Mesendoderm (in vitro differentiated cells): ENCODE measurements at regions not wholly inside any gene's neighbourhood (a gene's known extent, or its start where the extent isn't known, plus 50 kb on each side); places are given as distances from the start of the nearest gene placed in this dataset.
"Not testable (repeated sequence)": the region's sequence is repeated elsewhere in the genome, so short reads cannot be mapped to it uniquely, and the experiment has no call there.

Experiments used
- DNase-seq: peaks from one replicate; pipeline ENCODE4 v3.0.0; 2013
- H2AK5ac ChIP-seq: 2 replicates; pipeline ENCODE4 v1.6.1; 2013; ENCODE audit warnings: low read length, inconsistent platforms
- H2BK120ac ChIP-seq: 2 replicates; pipeline ENCODE4 v1.6.1; 2013; ENCODE audit warnings: low read depth, mild to moderate bottlenecking, low read length, moderate library complexity, mixed read lengths
- H2BK15ac ChIP-seq: replicated peaks from 2 replicates; pipeline ENCODE4 v1.6.1; 2013; ENCODE audit warnings: low read depth, mild to moderate bottlenecking, moderate library complexity
- H2BK5ac ChIP-seq: 2 replicates; pipeline ENCODE4 v1.6.1; 2013; ENCODE audit warnings: low read length, inconsistent platforms
- H3K18ac ChIP-seq: 2 replicates; pipeline ENCODE4 v1.6.1; 2013; ENCODE audit warnings: mild to moderate bottlenecking, low read length, mixed read lengths
- H3K23ac ChIP-seq: one replicate; pipeline ENCODE4 v1.6.1; 2013; ENCODE audit warnings: low read length
- H3K27ac ChIP-seq: 2 replicates; pipeline ENCODE4 v1.5.1; 2013; ENCODE audit warnings: low read depth, mild to moderate bottlenecking, inconsistent platforms, low read length, moderate library complexity
- H3K27me3 ChIP-seq: 2 replicates; pipeline ENCODE4 v1.6.1; 2013; ENCODE audit warnings: low read length, control low read depth, mild to moderate bottlenecking, inconsistent platforms; ENCODE audit not compliant: insufficient read depth, poor library complexity
- H3K36me3 ChIP-seq: 2 replicates; pipeline ENCODE4 v1.6.1; 2013; ENCODE audit warnings: low read length, inconsistent platforms; ENCODE audit not compliant: control insufficient read depth, insufficient read depth
- H3K4ac ChIP-seq: one replicate; pipeline ENCODE4 v1.6.1; 2013; ENCODE audit warnings: low read depth, mild to moderate bottlenecking, low read length, moderate library complexity
- H3K4me1 ChIP-seq: 2 replicates; pipeline ENCODE4 v1.6.1; 2013; ENCODE audit warnings: low read depth, low read length, inconsistent platforms; ENCODE audit not compliant: control insufficient read depth
- H3K4me2 ChIP-seq: 2 replicates; pipeline ENCODE4 v1.6.1; 2013; ENCODE audit warnings: low read length
- H3K4me3 ChIP-seq: 2 replicates; pipeline ENCODE4 v1.5.1; 2013; ENCODE audit warnings: mild to moderate bottlenecking, low read length
- H3K56ac ChIP-seq: one replicate; pipeline ENCODE4 v1.6.1; 2013; ENCODE audit warnings: low read length
- H3K79me1 ChIP-seq: 2 replicates; pipeline ENCODE4 v1.6.1; 2013; ENCODE audit warnings: low read length, inconsistent platforms
- H3K79me2 ChIP-seq: 2 replicates; pipeline ENCODE4 v1.6.1; 2013; ENCODE audit warnings: mild to moderate bottlenecking, low read length; ENCODE audit not compliant: control insufficient read depth, insufficient read depth
- H3K9ac ChIP-seq: 2 replicates; pipeline ENCODE4 v1.6.1; 2013; ENCODE audit warnings: low read length, inconsistent platforms
- H4K5ac ChIP-seq: one replicate; pipeline ENCODE4 v1.6.1; 2013; ENCODE audit warnings: low read length
- H4K8ac ChIP-seq: one replicate; pipeline ENCODE4 v1.6.1; 2013; ENCODE audit warnings: low read depth, mild to moderate bottlenecking, control low read depth, low read length, moderate library complexity
- whole genome bisulfite sequencing: extraction: QIAGEN DNeasy Blood & Tissue Kit; methylation state at CpG from one replicate; pipeline ENCODE4 v1.1.7; 2013; ENCODE audit warnings: low lambda C conversion rate, missing lambda C conversion rate; ENCODE audit not compliant: insufficient coverage; ENCODE audit errors: extremely low coverage; 5-methylcytosine and 5-hydroxymethylcytosine counted together

DNA sequence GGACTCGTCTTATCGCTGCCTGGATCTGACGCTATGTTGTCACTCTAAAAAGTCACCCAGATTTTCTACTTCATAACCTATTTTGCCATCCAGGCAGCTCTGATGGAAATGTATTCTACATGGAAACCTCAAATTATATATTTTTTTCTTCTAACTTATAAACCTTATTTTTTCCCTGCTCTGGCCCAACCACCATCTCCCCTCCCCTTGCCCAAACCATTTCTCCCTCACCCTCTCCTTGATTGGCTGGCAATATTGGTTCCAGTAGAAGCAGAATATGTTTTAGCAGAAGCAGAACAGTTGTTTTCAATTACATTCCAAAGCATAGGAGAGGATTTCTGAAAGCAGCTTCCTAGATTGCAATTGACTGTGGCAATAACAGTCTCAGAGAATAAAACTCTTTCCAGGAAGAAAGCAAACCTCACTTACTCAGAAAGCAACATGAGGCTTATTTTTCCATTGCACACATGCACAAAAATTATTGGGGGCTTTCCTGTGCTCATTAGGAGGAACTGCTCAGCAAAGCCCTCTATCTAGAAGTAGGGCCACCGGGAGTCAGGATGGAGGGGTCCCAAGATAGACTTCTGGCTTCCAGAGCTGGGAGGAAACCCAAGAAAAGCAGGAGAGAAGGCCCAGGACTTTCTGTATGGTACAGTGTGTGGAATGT, 191.8 kb downstream of the ESM1 start:
- Histone ChIP-seq H2BK120ac (no peak overlapping the region), H4K8ac (no peak overlapping the region), H2AK5ac (no peak overlapping the region), H3K79me2 (no peaks in the 10 kb centered on the region), H3K4me3 (no peak overlapping the region), H3K23ac (no peak overlapping the region), H3K56ac (no peak overlapping the region), H3K27ac (no peak overlapping the region), H3K4me2 (no peak overlapping the region), H2BK15ac (no peak overlapping the region), H3K4ac (no peak overlapping the region), H3K27me3 (no peaks in the 10 kb centered on the region), H3K36me3 (no peaks in the 10 kb centered on the region), H3K79me1 (no peaks in the 10 kb centered on the region), H2BK5ac (no peak overlapping the region), H4K5ac (no peak overlapping the region), H3K9ac (no peak overlapping the region), H3K18ac (no peak overlapping the region), H3K4me1 (no peaks in the 10 kb centered on the region)
- WGBS, result no CpG with 5 or more reads among the region's 4 CpGs
- DNase-seq, result no peak

DNA sequence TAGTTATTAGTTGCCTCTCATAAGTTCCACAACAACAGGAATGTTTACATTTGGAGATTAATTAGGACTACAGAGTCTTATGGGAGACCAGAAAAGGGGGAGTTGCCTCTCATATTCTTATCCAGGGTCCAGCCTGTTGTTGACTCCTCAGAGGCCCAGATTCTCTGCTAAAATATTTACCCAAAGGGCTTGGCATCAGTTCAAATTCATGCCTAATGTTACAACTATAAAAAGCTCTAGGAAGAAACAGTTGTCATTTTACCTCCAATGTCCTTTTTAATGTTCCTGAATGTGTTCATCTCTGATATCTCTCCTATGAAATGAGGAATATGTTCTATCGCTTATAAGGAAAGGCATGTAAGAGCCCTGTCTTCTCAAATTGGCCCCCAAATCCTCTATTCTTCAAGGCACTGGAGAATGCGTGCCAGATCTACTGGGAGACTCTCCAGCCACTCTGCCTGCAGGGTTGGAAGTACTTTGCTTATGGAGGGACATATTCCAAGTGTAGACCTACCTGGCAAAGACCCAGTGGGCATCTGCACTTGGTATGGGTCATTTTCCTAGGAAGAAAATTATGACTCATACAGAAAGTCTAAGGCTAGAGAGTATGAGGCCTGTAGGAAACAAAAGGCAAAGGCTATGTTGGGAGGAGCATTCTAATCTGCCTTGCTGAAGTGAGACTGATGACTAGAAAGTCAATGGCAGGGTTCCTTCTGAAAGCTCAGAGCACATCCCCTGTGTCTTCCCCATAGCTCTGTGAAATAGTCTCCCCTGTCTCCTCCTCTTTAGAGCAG, 192.6 kb downstream of the ESM1 start:
- Histone ChIP-seq H2BK15ac (no peak overlapping the region), H4K8ac (no peak overlapping the region), H3K18ac (no peak overlapping the region), H3K4me3 (no peak overlapping the region), H3K23ac (no peak overlapping the region), H3K4me1 (no peaks in the 10 kb centered on the region), H2BK5ac (no peak overlapping the region), H3K56ac (no peak overlapping the region), H3K27ac (no peak overlapping the region), H3K4me2 (no peak overlapping the region), H3K79me1 (no peaks in the 10 kb centered on the region), H3K36me3 (no peaks in the 10 kb centered on the region), H4K5ac (no peak overlapping the region), H2BK120ac (no peak overlapping the region), H3K27me3 (no peaks in the 10 kb centered on the region), H3K9ac (no peak overlapping the region), H3K79me2 (no peaks in the 10 kb centered on the region), H3K4ac (no peak overlapping the region), H2AK5ac (no peak overlapping the region)
- WGBS, result no CpG with 5 or more reads among the region's 2 CpGs
- DNase-seq, result no peak

DNA sequence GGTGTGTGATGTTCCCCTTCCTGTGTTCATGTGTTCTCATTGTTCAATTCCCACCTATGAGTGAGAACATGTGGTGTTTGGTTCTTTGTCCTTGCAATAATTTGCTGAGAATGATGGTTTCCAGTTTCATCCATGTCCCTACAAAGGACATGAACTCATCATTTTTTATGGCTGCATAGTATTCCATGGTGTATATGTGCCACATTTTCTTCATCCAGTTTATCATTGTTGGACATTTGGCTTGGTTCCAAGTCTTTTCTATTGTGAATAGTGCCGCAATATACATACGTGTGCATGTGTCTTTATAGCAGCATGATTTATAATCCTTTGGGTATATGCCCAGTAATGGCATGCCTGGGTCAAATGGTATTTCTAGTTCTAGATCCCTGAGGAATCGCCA, 197.5 kb downstream of the ESM1 start:
- not testable (repeated sequence) for H2BK15ac ChIP-seq, H2BK120ac ChIP-seq, H3K4me1 ChIP-seq, H3K79me2 ChIP-seq, H3K36me3 ChIP-seq, H3K9ac ChIP-seq, H3K4me2 ChIP-seq, H3K23ac ChIP-seq, H4K8ac ChIP-seq, H2AK5ac ChIP-seq, DNase-seq, H3K4ac ChIP-seq, H3K56ac ChIP-seq, H2BK5ac ChIP-seq, H3K18ac ChIP-seq, H3K79me1 ChIP-seq, H3K27me3 ChIP-seq, H3K4me3 ChIP-seq, H3K27ac ChIP-seq, H4K5ac ChIP-seq
- no CpG with 5 or more reads among the region's 3 CpGs for WGBS

DNA sequence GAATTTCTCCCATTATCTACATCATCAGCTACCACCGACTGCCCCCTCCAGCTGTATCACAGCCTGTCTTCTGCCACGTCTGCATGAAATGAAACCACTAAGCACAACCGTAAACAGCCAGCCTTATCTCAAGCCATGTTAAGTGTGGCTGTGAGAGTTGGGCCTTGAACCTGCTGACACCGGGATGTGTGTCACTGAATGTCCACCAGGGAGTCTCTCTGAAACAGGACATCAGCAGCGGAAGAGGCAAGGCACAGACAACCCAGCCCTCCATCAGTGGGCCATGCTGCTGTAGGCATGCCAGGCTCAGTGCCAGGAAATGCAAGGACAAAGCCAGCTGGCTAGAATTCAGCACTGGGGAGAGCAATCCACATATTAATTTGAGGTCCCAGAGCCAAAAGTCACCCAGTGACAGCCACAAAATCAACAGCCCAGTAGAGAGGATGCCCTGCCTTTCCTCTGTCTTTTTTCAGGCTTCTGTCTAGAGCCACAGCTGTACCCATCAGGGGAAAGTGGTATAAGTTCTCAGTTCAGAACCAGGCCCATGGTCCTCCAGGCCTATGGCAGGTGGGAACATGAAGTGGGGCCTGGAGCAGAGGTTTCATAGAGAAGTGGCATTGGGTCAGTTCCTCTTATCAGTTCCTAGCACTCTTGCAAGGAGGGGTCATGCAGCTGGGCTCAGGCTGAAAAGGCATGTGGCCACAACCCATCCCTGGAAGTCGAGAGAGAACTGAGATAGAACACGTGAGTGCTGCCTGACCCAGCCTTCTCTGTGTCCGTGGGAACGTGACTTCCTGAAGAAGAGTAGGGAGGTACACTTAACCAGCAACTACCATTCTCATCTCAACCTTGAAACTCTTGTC, 199.4 kb downstream of the ESM1 start:
- H3K4me1 ChIP-seq, result no peaks in the 10 kb centered on the region
- H3K79me2 ChIP-seq, result no peaks in the 10 kb centered on the region
- H4K8ac ChIP-seq, result no peak overlapping the region
- no peak overlapping the region for H3K27ac ChIP-seq
- no peak overlapping the region for H3K18ac ChIP-seq
- no peak overlapping the region for H2BK15ac ChIP-seq
- H2AK5ac ChIP-seq, result no peak overlapping the region
- peak; percentile 45 for DNase-seq
- no peak overlapping the region for H2BK120ac ChIP-seq
- H4K5ac ChIP-seq, result no peak overlapping the region
- no peak overlapping the region for H3K23ac ChIP-seq
- no peak overlapping the region for H3K4me2 ChIP-seq
- no peaks in the 10 kb centered on the region for H3K27me3 ChIP-seq
- H3K4me3 ChIP-seq, result no peak overlapping the region
- H3K56ac ChIP-seq, result no peak overlapping the region
- no peak overlapping the region for H3K9ac ChIP-seq
- no peaks in the 10 kb centered on the region for H3K79me1 ChIP-seq
- H3K4ac ChIP-seq, result no peak overlapping the region
- H3K36me3 ChIP-seq, result no peaks in the 10 kb centered on the region
- WGBS, result no CpG with 5 or more reads among the region's 9 CpGs
- H2BK5ac ChIP-seq, result no peak overlapping the region

DNA sequence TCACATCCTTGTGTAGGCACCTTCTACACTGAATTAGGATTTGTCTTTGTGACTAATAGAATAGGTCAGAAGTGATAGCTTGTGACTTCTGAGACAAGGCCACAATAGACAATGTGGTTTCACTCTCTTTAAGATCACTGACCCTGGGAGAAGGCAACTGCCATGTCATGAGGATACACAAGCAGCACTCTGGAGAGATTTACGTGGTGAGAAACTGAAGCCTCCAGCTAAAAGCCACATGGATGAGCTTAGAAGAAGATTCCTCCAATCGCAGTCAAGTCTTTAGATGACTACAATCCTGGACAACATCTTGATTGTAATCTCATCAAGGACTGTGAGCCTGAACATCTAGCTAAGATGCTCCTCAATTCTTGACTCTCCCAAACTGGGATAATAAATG, 206.6 kb downstream of the ESM1 start:
- Histone ChIP-seq H3K4me3 (no peak overlapping the region), H3K4me1 (peaks cover 9% of the 10 kb centered on the region), H3K36me3 (no peaks in the 10 kb centered on the region), H4K8ac (no peak overlapping the region), H3K4me2 (no peak overlapping the region), H2BK5ac (no peak overlapping the region), H3K27ac (no peak overlapping the region), H3K56ac (no peak overlapping the region), H2BK120ac (no peak overlapping the region), H4K5ac (no peak overlapping the region), H3K23ac (no peak overlapping the region), H3K79me1 (no peaks in the 10 kb centered on the region), H3K27me3 (no peaks in the 10 kb centered on the region), H3K9ac (no peak overlapping the region), H2AK5ac (no peak overlapping the region), H3K18ac (no peak overlapping the region), H3K4ac (no peak overlapping the region), H2BK15ac (no peak overlapping the region), H3K79me2 (no peaks in the 10 kb centered on the region)
- DNase-seq, result no peak
- WGBS, result no CpG with 5 or more reads among the region's 2 CpGs
